LNCaP clone FGC (cell line): ENCODE measurements at regions not wholly inside any gene's neighbourhood (a gene's known extent, or its start where the extent isn't known, plus 50 kb on each side); places are given as distances from the start of the nearest gene placed in this dataset.

Experiments used
- DNase-seq: peaks from one replicate; pipeline ENCODE4 v3.0.0-alpha.2; 2011; ENCODE audit warnings: low read depth
- H3K4me3 ChIP-seq: 2 replicates; pipeline ENCODE4 v1.5.1; 2011; ENCODE audit warnings: mild to moderate bottlenecking, low read depth, low read length, control low read depth
- TF ChIP-seq, protein P1 (sequence below): IDR thresholded peaks from 2 replicates; pipeline ENCODE4 v1.5.1; 2012; ENCODE audit warnings: mild to moderate bottlenecking; ENCODE audit not compliant: control insufficient read depth, insufficient read depth; ENCODE audit errors: extremely low read depth

GRCh38 chr12:105479710-105480109 is 149.2 kb downstream of the C12orf75 start:
- TF ChIP-seq, protein P1, sequence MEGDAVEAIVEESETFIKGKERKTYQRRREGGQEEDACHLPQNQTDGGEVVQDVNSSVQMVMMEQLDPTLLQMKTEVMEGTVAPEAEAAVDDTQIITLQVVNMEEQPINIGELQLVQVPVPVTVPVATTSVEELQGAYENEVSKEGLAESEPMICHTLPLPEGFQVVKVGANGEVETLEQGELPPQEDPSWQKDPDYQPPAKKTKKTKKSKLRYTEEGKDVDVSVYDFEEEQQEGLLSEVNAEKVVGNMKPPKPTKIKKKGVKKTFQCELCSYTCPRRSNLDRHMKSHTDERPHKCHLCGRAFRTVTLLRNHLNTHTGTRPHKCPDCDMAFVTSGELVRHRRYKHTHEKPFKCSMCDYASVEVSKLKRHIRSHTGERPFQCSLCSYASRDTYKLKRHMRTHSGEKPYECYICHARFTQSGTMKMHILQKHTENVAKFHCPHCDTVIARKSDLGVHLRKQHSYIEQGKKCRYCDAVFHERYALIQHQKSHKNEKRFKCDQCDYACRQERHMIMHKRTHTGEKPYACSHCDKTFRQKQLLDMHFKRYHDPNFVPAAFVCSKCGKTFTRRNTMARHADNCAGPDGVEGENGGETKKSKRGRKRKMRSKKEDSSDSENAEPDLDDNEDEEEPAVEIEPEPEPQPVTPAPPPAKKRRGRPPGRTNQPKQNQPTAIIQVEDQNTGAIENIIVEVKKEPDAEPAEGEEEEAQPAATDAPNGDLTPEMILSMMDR: no peak
- no peak for DNase-seq

GRCh38 chr12:105480162-105480561 is 149.7 kb downstream of the C12orf75 start:
- TF ChIP-seq, protein P1: no peak
- H3K4me3 ChIP-seq: no peak overlapping the region
- DNase-seq: no peak

More at GRCh38 chr12:105479710-105480109, 149.2 kb downstream of the C12orf75 start:
- no peak overlapping the region for H3K4me3 ChIP-seq

DNA sequence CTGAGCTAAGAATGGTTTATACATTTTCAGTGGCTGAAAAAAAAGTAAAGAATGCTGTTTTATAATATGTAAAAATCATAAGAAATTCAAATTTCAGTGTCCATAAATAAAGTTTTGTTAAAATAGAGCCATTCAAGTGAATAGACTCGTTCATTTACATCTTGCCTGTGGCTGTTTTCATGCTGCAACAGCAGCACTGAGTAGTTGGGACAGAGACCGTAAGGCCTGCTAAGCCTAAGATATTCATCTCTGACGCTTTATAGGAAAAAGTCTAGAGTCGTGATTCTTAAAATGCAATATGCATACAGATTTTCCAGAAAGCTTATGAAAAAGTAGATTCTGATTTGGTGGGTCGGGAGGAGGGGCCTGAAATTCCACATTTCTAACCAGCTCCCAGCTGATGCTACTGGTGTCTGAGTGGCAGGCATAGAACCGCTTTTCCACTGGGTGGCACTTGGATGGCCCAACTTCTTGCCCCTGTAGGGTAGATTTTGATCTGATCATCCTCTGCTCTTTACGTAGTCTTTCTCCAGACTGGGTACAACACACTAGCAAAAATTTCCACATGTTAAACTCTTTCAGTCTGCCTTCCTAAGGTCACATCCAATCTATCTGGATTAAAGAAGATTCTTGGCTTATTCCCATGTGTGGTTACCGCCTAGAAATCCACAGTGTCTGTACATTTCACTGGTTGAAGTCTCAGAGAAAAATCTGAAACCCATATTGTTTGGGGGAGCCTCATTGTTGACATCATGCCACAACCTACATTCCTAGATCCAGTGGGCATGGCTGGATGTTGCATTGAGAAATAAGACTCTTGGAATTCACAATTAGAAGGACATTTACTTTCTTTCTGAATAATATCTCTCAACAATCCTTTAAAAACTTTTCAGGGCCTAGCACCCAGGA is 151.2 kb downstream of the C12orf75 start:
- no peak for DNase-seq
- no peak overlapping the region for H3K4me3 ChIP-seq
- TF ChIP-seq, protein P1: no peak

- DNase-seq: no peak
- TF ChIP-seq, protein P1: no peak
- H3K4me3 ChIP-seq: no peak overlapping the region
Observed at GRCh38 chr12:105482951-105483350, 152.5 kb downstream of the C12orf75 start.

- no peak overlapping the region for H3K4me3 ChIP-seq
- TF ChIP-seq, protein P1: no peak
- DNase-seq: no peak
Observed at GRCh38 chr12:105483691-105484090, 153.2 kb downstream of the C12orf75 start.

DNA sequence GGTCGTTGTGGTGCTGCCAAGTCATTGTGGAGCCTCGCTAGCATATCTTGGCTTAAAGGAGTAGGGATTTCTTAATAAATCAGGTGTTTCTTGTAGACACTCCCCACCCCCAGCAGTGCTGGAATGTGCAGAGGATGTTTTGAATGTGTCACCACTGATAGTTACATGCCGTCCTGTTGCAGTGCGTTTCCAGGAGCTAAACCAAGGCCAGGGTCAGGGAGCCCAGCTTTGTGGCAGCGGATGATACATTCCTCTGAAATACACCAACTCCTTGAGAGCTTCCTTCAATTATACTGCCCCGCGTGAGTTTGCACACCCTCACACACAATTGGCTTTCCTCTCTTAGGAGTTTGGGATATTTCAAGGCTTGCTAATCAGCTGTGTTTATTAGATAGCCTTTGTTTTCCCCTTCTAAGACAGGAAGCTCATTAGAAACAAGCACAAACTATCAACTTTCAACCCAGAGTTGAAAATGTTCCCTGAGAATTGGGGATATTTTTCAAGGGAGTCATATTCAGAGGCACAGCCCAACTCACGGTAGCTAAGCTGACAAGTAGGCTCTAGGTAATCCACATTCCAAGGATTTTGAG is 154.9 kb downstream of the C12orf75 start:
- H3K4me3 ChIP-seq: no peak overlapping the region
- no peak for DNase-seq
- TF ChIP-seq, protein P1: no peak
